VCaP (cell line): ENCODE measurements at regions not wholly inside any gene's neighbourhood (a gene's known extent, or its start where the extent isn't known, plus 50 kb on each side); places are given as distances from the start of the nearest gene placed in this dataset.

Source experiments
- H3K27ac ChIP-seq: fragments of 450-650 bp; 2 replicates; pipeline ENCODE4 v1.5.1; 2017
- TF ChIP-seq, protein P1 (sequence below): fragments of 450-650 bp; conservative IDR thresholded peaks from 2 replicates; pipeline ENCODE4 v1.5.1; 2017; ENCODE audit warnings: mild to moderate bottlenecking, moderate library complexity

- TF ChIP-seq, protein P1, sequence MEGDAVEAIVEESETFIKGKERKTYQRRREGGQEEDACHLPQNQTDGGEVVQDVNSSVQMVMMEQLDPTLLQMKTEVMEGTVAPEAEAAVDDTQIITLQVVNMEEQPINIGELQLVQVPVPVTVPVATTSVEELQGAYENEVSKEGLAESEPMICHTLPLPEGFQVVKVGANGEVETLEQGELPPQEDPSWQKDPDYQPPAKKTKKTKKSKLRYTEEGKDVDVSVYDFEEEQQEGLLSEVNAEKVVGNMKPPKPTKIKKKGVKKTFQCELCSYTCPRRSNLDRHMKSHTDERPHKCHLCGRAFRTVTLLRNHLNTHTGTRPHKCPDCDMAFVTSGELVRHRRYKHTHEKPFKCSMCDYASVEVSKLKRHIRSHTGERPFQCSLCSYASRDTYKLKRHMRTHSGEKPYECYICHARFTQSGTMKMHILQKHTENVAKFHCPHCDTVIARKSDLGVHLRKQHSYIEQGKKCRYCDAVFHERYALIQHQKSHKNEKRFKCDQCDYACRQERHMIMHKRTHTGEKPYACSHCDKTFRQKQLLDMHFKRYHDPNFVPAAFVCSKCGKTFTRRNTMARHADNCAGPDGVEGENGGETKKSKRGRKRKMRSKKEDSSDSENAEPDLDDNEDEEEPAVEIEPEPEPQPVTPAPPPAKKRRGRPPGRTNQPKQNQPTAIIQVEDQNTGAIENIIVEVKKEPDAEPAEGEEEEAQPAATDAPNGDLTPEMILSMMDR = no peak
- H3K27ac ChIP-seq = no peak overlapping the region
Measured at GRCh38 chr5:89407054-89407453, 524.1 kb upstream of the MEF2C start.

DNA sequence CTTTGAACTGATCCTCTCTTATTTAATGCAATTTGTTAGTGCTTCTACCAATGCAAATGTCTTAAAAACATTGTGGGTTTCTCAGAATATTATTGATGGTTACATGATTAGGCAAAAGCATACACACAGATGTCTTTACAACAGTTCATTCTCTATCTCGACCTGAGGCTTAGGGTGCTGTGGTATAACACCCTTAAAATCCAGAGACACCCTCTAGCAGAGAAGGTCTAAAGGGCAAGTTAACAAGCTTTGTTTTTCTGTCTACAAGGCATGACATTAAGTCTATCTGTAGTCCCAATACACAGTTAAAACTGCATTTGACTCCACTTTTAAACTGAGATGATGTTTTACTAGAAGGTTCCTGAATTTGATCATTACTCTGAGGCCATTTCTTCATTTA is 518.7 kb upstream of the MEF2C start:
- TF ChIP-seq, protein P1 = no peak
- no peak overlapping the region for H3K27ac ChIP-seq

DNA sequence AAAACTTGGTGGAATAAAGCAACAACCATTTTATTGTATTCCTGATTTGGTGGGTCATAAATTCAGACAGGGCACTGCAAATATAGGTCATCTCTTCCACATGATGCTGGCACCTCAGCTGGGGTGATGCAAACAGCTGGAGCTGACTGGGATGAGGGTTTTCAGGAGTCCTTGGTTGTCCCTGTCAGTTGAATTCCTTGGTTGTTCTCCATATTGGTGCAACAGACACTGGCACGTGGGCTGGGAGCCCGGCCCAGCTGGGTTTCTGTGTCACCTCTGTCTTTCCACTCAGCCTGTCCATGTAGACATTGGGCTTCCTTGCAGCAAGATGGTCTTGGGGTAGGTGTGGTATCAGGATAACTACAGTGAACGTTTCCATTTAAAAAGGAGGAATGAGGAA is 518.0 kb upstream of the MEF2C start:
- TF ChIP-seq, protein P1 = no peak
- no peak overlapping the region for H3K27ac ChIP-seq

DNA sequence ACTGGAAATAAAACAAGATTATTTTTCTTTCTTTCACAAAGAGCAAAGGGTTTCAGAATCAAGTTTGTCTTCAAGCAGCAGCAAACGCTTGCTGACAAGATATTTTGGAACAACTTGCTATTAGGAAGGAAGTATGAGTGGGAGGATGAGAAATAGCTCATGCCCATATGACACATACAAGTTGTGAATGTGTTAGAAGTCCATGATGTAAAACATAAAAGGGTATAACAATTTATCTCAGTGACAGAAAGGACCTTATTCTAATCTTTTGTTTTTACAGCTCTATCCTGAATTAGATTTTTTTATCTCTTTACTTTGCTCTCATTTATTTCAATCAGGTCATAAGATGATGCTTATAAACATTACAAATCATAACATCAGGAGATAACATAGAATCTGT is 516.6 kb upstream of the MEF2C start:
- H3K27ac ChIP-seq = no peak overlapping the region
- TF ChIP-seq, protein P1 = no peak

DNA sequence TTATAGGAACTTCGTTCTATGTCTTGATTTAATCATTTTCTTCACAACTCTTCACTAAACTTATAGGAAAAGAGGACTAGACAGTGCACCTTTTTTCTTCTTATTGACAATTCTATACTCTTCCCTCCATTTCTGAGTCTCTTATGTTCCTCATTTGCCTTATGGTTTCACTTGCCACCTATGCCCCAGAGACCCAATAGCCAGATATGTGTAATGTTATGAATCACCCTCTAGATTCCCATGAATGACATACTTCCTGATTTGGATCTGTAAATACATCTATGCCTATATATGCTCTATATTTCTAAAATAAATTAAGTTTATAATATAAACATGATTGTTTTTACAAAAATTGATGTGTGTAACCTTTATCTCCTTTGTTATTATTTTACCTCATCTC is 514.1 kb upstream of the MEF2C start:
- no peak overlapping the region for H3K27ac ChIP-seq
- TF ChIP-seq, protein P1 = no peak

GRCh38 chr5:89396278-89396954 is 513.4 kb upstream of the MEF2C start:
- no peak overlapping the region for H3K27ac ChIP-seq

DNA sequence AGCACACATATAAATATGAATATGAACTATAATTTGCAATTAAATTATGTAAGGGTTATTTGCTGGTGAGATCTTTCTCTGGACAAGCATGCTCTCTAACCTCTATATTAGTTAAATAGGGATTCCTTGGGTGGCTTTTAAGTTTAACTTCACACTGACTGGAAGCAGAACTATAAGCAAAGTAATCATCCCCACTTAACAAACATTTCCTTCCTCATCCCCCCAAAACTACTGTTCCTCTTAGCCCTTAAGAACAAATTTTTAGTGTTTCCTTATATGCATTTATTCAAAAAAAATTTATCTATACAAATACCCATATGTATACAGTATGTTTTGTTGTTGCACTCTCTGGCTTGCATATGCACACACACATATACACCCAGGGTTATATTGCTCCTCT is 512.1 kb upstream of the MEF2C start:
- no peak overlapping the region for H3K27ac ChIP-seq
- TF ChIP-seq, protein P1 = no peak

More at GRCh38 chr5:89396278-89396954, 513.4 kb upstream of the MEF2C start:
- TF ChIP-seq, protein P1 = no peak
